ENCODE measurements at regions not wholly inside any gene's neighbourhood (a gene's known extent, or its start where the extent isn't known, plus 50 kb on each side); places are given as distances from the start of the nearest gene placed in this dataset.

- Histone ChIP-seq H3K27me3 (ENCODE audit: low read length) (no peaks in the 10 kb centered on the region), H3F3A (ENCODE audit: low read length, unreplicated experiment) (no peaks in the 10 kb centered on the region), H3K9me3 (ENCODE audit: low read length) (no peaks in the 10 kb centered on the region), H3K27ac (ENCODE audit: low read length) (no peak overlapping the region), H3K9ac (ENCODE audit: low read length) (no peak overlapping the region), H4K20me1 (ENCODE audit: low read length) (no peaks in the 10 kb centered on the region), H3K79me2 (ENCODE audit: low read length) (no peaks in the 10 kb centered on the region), H2AFZ (ENCODE audit: low read length) (no peak overlapping the region), H3K36me3 (ENCODE audit: low read depth, low read length) (no peaks in the 10 kb centered on the region), H3K4me3 (ENCODE audit: low read length) (no peak overlapping the region), H3K9me2 (replicated peaks; ENCODE audit: low read length) (no peaks in the 10 kb centered on the region), H3K4me1 (ENCODE audit: insufficient read depth, low read length) (no peaks in the 10 kb centered on the region), H3K4me2 (ENCODE audit: low read length) (no peak overlapping the region)
- no peak for ATAC-seq
- intact Hi-C loops (cut with micrococcal nuclease): no loop called here
- no peak for DNase-seq
- BruUV-seq (replicated peaks): no TSS peak
- POLR2A ChIA-PET (ENCODE audit: unreplicated experiment): no interaction called here
- no peak for TF ChIP-seq CTCF (conservative IDR thresholded peaks at IDR 0.05; ENCODE audit: low read depth, low read length)
- no peak for TF ChIP-seq EZH2 (IDR thresholded peaks at IDR 0.05; ENCODE audit: low read length, unreplicated experiment)
- no peak for TF ChIP-seq EZH2phosphoT487 (IDR thresholded peaks at IDR 0.05; ENCODE audit: borderline replicate concordance, low read length)
- CTCF ChIA-PET: no interaction called here
These were observed 86.2 kb downstream of the TEX35 start for GRCh38 chr1:178599087-178599486.

GRCh38 chr1:178599745-178600144 lies 86.8 kb downstream of the TEX35 start:
- no peak for DNase-seq
- ATAC-seq: no peak
- Histone ChIP-seq H3K4me1 (ENCODE audit: insufficient read depth, low read length) (no peaks in the 10 kb centered on the region), H3K79me2 (ENCODE audit: low read length) (no peaks in the 10 kb centered on the region), H4K20me1 (ENCODE audit: low read length) (no peaks in the 10 kb centered on the region), H2AFZ (ENCODE audit: low read length) (no peak overlapping the region), H3K9ac (ENCODE audit: low read length) (no peak overlapping the region), H3K4me2 (ENCODE audit: low read length) (no peak overlapping the region), H3K9me2 (replicated peaks; ENCODE audit: low read length) (no peaks in the 10 kb centered on the region), H3F3A (ENCODE audit: low read length, unreplicated experiment) (no peaks in the 10 kb centered on the region), H3K36me3 (ENCODE audit: low read depth, low read length) (no peaks in the 10 kb centered on the region), H3K4me3 (ENCODE audit: low read length) (no peak overlapping the region), H3K9me3 (ENCODE audit: low read length) (no peaks in the 10 kb centered on the region), H3K27ac (ENCODE audit: low read length) (no peak overlapping the region), H3K27me3 (ENCODE audit: low read length) (no peaks in the 10 kb centered on the region)
- intact Hi-C loops (cut with micrococcal nuclease): no loop called here
- TF ChIP-seq CTCF (conservative IDR thresholded peaks at IDR 0.05; ENCODE audit: low read depth, low read length) (no peak), EZH2phosphoT487 (IDR thresholded peaks at IDR 0.05; ENCODE audit: borderline replicate concordance, low read length) (no peak), EZH2 (IDR thresholded peaks at IDR 0.05; ENCODE audit: low read length, unreplicated experiment) (no peak)
- POLR2A ChIA-PET (ENCODE audit: unreplicated experiment): no interaction called here
- CTCF ChIA-PET: no interaction called here
- BruUV-seq (replicated peaks): no TSS peak

- no peaks in the 10 kb centered on the region for H3K79me2 ChIP-seq (ENCODE audit: low read length)
- peaks cover 18% of the 10 kb centered on the region for H3K4me1 ChIP-seq (ENCODE audit: insufficient read depth, low read length)
- no peaks in the 10 kb centered on the region for H3K27me3 ChIP-seq (ENCODE audit: low read length)
- H4K20me1 ChIP-seq (ENCODE audit: low read length): no peaks in the 10 kb centered on the region
- ATAC-seq (no peak), DNase-seq (no peak)
- no peak overlapping the region for H3K9ac ChIP-seq (ENCODE audit: low read length)
- BruUV-seq (replicated peaks): no TSS peak
- H3K4me3 ChIP-seq (ENCODE audit: low read length): no peak overlapping the region
- intact Hi-C loops (cut with micrococcal nuclease): no loop called here
- H3K27ac ChIP-seq (ENCODE audit: low read length): no peak overlapping the region
- H3K9me3 ChIP-seq (ENCODE audit: low read length): no peaks in the 10 kb centered on the region
- ChIA-PET POLR2A (ENCODE audit: unreplicated experiment) (no interaction called here), CTCF (no interaction called here)
- no peaks in the 10 kb centered on the region for H3K36me3 ChIP-seq (ENCODE audit: low read depth, low read length)
- no peak overlapping the region for H3K4me2 ChIP-seq (ENCODE audit: low read length)
- H2AFZ ChIP-seq (ENCODE audit: low read length): no peak overlapping the region
- peaks cover 3% of the 10 kb centered on the region for H3F3A ChIP-seq (ENCODE audit: low read length, unreplicated experiment)
- TF ChIP-seq EZH2phosphoT487 (IDR thresholded peaks at IDR 0.05; ENCODE audit: borderline replicate concordance, low read length) (no peak), CTCF (conservative IDR thresholded peaks at IDR 0.05; ENCODE audit: low read depth, low read length) (no peak)
- no peaks in the 10 kb centered on the region for H3K9me2 ChIP-seq (replicated peaks; ENCODE audit: low read length)
These were observed 91.0 kb downstream of the TEX35 start for GRCh38 chr1:178603926-178604325.
